HepG2 (cell line): ENCODE measurements at regions not wholly inside any gene's neighbourhood (a gene's known extent, or its start where the extent isn't known, plus 50 kb on each side); places are given as distances from the start of the nearest gene placed in this dataset.
"Not testable (repeated sequence)": the region's sequence is repeated elsewhere in the genome, so short reads cannot be mapped to it uniquely, and the experiment has no call there.

Source experiments
- ATAC-seq: fragments of 200-7000 bp; cut with Tn5 transposase; 3 replicates; pipeline ENCODE4 v1.9.1; 2020; ENCODE audit warnings: mild to moderate bottlenecking, moderate library complexity
- BruUV-seq: library from RNA; stranded (reverse); fragments of 400-500 nt; replicated peaks from 2 replicates; lab custom pipeline; 2021; lab: Mats Ljungman, UMichigan
- CTCF ChIA-PET: fragments of 300-600 bp; formaldehyde crosslinking; extraction: SDS; loops from one replicate; lab custom pipeline; 2021; ENCODE audit warnings: low total read pairs, inconsistent platforms, low intra/inter-chr PET ratio; lab: Yijun Ruan, JAX
- POLR2A ChIA-PET: fragments of 350-600 bp; sonication (Branson Sonifier 250); formaldehyde crosslinking; loops from one replicate; lab custom pipeline; 2020; ENCODE audit warnings: antibody characterized with exemption, inconsistent platforms; lab: Yijun Ruan, JAX
- DNase-seq: peaks from one replicate; pipeline ENCODE4 v3.0.0-alpha.2; 2015; ENCODE audit warnings: low spot score
- FAIRE-seq: peaks from 3 replicates; lab custom pipeline; 2011; peaks lifted over from hg19 to GRCh38; lab: Jason Lieb, UNC
- H2AFZ ChIP-seq: one replicate; pipeline ENCODE4 v1.6.1; 2011; ENCODE audit warnings: low read length, inconsistent platforms
- H3K27ac ChIP-seq: fragments of 300-600 bp; 3 replicates; pipeline ENCODE4 v1.8.0; 2011; ENCODE audit warnings: mixed run types, mild to moderate bottlenecking, mixed read lengths, low read length, inconsistent platforms; ENCODE audit not compliant: insufficient read depth; ENCODE audit errors: extremely low read length
- H3K27me3 ChIP-seq, 2 experiments: fragments of 200-600 bp in 1 of 2; 2 replicates in 1 of 2; 3 replicates in 1 of 2; pipeline versions ENCODE4 v1.6.0 to v1.8.0; 2011; ENCODE audit warnings: low read length in 2 of 2, mild to moderate bottlenecking in 2 of 2, moderate library complexity in 2 of 2, inconsistent platforms in 1 of 2; ENCODE audit not compliant: insufficient read depth in 2 of 2, control insufficient read depth in 1 of 2
- H3K36me3 ChIP-seq, 2 experiments: fragments of 200-600 bp in 1 of 2; replicated peaks in 1 of 2; 2 replicates in 1 of 2; 3 replicates in 1 of 2; pipeline versions ENCODE4 v1.5.1 to v1.8.0; 2011; ENCODE audit warnings: low read length in 2 of 2, inconsistent platforms in 1 of 2; ENCODE audit not compliant: insufficient read depth in 2 of 2, control insufficient read depth in 1 of 2
- H3K4me1 ChIP-seq: 2 replicates; pipeline ENCODE4 v1.5.1; 2012; ENCODE audit warnings: low read length, inconsistent platforms; ENCODE audit not compliant: insufficient read depth
- H3K4me2 ChIP-seq: 2 replicates; pipeline ENCODE4 v1.6.0; 2011; ENCODE audit warnings: low read depth, low read length, inconsistent platforms
- H3K4me3 ChIP-seq, 3 experiments: fragments of 200-600 bp in 1 of 3; sonication (generic), shearing (Covaris generic) in 1 of 3; replicated peaks in 1 of 3; 2 replicates each; pipeline ENCODE4 v1.5.1; 2011 to 2016; ENCODE audit warnings: low read length in 3 of 3, inconsistent platforms in 2 of 3, low read depth in 2 of 3, mild to moderate bottlenecking in 2 of 3, control low read depth in 1 of 3, mixed read lengths in 1 of 3; ENCODE audit not compliant: insufficient read depth in 1 of 3
- H3K79me2 ChIP-seq: one replicate; pipeline ENCODE4 v1.6.1; 2011; ENCODE audit warnings: low read length, inconsistent platforms; ENCODE audit not compliant: insufficient read depth
- H3K9ac ChIP-seq: 2 replicates; pipeline ENCODE4 v1.6.0; 2011; ENCODE audit warnings: mild to moderate bottlenecking, low read depth, low read length, inconsistent platforms; ENCODE audit not compliant: insufficient read depth
- H3K9me3 ChIP-seq: 2 replicates; pipeline ENCODE4 v1.5.1; 2012; ENCODE audit warnings: mild to moderate bottlenecking, low read length
- H4K20me1 ChIP-seq: 2 replicates; pipeline ENCODE4 v1.6.0; 2011; ENCODE audit warnings: inconsistent platforms, mild to moderate bottlenecking, low read length, moderate library complexity; ENCODE audit not compliant: insufficient read depth
- CTCF ChIP-seq: sonication (generic); formaldehyde crosslinking; IDR thresholded peaks from 2 replicates; pipeline ENCODE4 v1.5.0; 2020; ENCODE audit warnings: mild to moderate bottlenecking, missing genetic modification reagents, moderate library complexity
- SMC3 ChIP-seq: IDR thresholded peaks from 2 replicates; pipeline ENCODE4 v1.6.1; 2011; ENCODE audit warnings: low read length, improper control_type of control experiment
- STAG1 ChIP-seq: sonication (generic); formaldehyde crosslinking; IDR thresholded peaks from 2 replicates; pipeline ENCODE4 v1.4.0; 2020; ENCODE audit warnings: missing genetic modification reagents
- WGBS: methylation state at CpG from one replicate; pipeline ENCODE4 v1.1.6; 2017; ENCODE audit warnings: low lambda C conversion rate; 5-methylcytosine and 5-hydroxymethylcytosine counted together
- in situ Hi-C: cut with HindIII; loops from 2 replicates; pipeline ENCODE4 v1.10.0; 2017; ENCODE audit warnings: low pct_unique_long_range_greater_than_20kb; ENCODE audit not compliant: extremely low pct_ligation_motif_present
- intact Hi-C: fragments of 100-400 bp; cut with micrococcal nuclease; formaldehyde crosslinking; loops from one replicate; pipeline ENCODE4 v1.10.0; 2022; ENCODE audit not compliant: unreplicated experiment

DNA sequence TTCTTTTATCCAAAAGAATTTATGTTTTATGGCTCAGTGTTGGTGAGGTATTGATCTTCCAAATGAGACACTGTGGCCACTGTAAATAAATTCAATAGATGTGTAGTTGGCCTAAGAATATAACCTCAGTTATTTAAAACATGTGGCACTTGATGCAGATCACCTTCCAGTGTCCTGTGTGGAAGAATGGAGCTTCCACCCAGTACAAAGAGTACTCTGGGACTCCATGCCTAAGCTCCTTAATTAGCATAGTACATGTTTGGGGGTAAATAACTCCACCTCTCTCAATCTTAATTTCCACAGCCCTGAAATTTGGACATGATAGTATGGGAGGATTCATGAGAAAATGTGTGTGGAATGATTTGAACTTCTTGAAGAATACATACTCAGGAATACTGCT lies 105.7 kb downstream of the SPDYE17 start:
- POLR2A ChIA-PET, H3K4me1 ChIP-seq, H3K79me2 ChIP-seq, DNase-seq, ATAC-seq, FAIRE-seq, H3K9ac ChIP-seq, H3K36me3 ChIP-seq, H3K9me3 ChIP-seq, H2AFZ ChIP-seq, intact Hi-C loops, CTCF ChIA-PET, H3K4me2 ChIP-seq, H3K27ac ChIP-seq, H4K20me1 ChIP-seq, H3K4me3 ChIP-seq, BruUV-seq, in situ Hi-C loops, H3K27me3 ChIP-seq: not testable (repeated sequence)

- H3K4me2 ChIP-seq, H3K27me3 ChIP-seq, H3K9ac ChIP-seq, H3K36me3 ChIP-seq, H3K4me1 ChIP-seq, H2AFZ ChIP-seq, DNase-seq, in situ Hi-C loops, H3K9me3 ChIP-seq, intact Hi-C loops, CTCF ChIA-PET, H3K27ac ChIP-seq, POLR2A ChIA-PET, H4K20me1 ChIP-seq, H3K79me2 ChIP-seq, H3K4me3 ChIP-seq, BruUV-seq: not testable (repeated sequence)
- TF ChIP-seq STAG1 (CRISPR knock-in tag) (peak; percentile 50), SMC3 (peak; percentile 14; the same call in 1 of the 2 replicates), CTCF (CRISPR knock-in tag) (peak; percentile 33)
- FAIRE-seq = peak; percentile 48
- WGBS = 19% methylated on average over 4 of the region's 4 CpGs
- ATAC-seq = peak; percentile 60; the same call in 2 of the 3 replicates
Measured at GRCh38 chr7:76924756-76925155, 107.4 kb downstream of the SPDYE17 start.

- H3K4me2 ChIP-seq, H3K79me2 ChIP-seq, H3K9ac ChIP-seq, H2AFZ ChIP-seq, intact Hi-C loops, H3K4me3 ChIP-seq, DNase-seq, H3K9me3 ChIP-seq, POLR2A ChIA-PET, in situ Hi-C loops, ATAC-seq, H3K36me3 ChIP-seq, H4K20me1 ChIP-seq, CTCF ChIA-PET, H3K4me1 ChIP-seq, H3K27me3 ChIP-seq, BruUV-seq, H3K27ac ChIP-seq, FAIRE-seq: not testable (repeated sequence)
- 0% methylated on average over 2 of the region's 2 CpGs for WGBS
Measured at GRCh38 chr7:76918619-76919018, 113.5 kb downstream of the SPDYE17 start.

GRCh38 chr7:76914361-76914760 lies 117.8 kb downstream of the SPDYE17 start:
- H3K27me3 ChIP-seq, ATAC-seq, H3K4me3 ChIP-seq, H3K9me3 ChIP-seq, H3K9ac ChIP-seq, in situ Hi-C loops, CTCF ChIA-PET, DNase-seq, intact Hi-C loops, POLR2A ChIA-PET, BruUV-seq, H3K79me2 ChIP-seq, H3K27ac ChIP-seq, H3K4me2 ChIP-seq, H3K36me3 ChIP-seq, H2AFZ ChIP-seq, H4K20me1 ChIP-seq, FAIRE-seq: not testable (repeated sequence)
- peaks cover 12% of the 10 kb centered on the region for H3K4me1 ChIP-seq
- 0% methylated on average over 1 of the region's 1 CpG for WGBS
